OCI-M2 (cell line): ENCODE measurements at regions not wholly inside any gene's neighbourhood (a gene's known extent, or its start where the extent isn't known, plus 50 kb on each side); places are given as distances from the start of the nearest gene placed in this dataset.
"Not testable (repeated sequence)": the region's sequence is repeated elsewhere in the genome, so short reads cannot be mapped to it uniquely, and the experiment has no call there.

ENCODE experiments used
- DNase-seq: peaks from one replicate; lab custom pipeline; 2025; ENCODE audit not compliant: unreplicated experiment; lab: John Stamatoyannopoulos, UW

DNA sequence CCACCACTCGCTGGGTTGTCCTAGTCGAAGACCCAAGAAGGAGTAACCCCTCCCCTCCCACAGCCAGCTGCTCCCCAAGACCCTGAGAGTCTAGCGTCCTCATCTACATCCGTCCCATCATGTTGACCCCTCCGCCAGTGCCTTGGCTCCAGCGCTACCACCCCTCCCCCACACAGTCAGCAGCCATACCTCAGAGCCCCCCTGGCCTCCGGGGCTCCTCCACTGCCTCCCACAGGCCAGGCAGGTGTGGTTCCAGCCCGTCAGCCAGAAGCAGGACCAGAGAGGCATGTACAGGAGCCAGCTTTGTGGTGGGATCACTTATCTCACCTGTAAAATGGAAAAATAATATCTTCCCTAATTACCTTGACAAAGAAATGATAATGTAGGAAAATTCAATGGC, 51.5 kb upstream of the PHF21B start:
- no peak for DNase-seq

DNA sequence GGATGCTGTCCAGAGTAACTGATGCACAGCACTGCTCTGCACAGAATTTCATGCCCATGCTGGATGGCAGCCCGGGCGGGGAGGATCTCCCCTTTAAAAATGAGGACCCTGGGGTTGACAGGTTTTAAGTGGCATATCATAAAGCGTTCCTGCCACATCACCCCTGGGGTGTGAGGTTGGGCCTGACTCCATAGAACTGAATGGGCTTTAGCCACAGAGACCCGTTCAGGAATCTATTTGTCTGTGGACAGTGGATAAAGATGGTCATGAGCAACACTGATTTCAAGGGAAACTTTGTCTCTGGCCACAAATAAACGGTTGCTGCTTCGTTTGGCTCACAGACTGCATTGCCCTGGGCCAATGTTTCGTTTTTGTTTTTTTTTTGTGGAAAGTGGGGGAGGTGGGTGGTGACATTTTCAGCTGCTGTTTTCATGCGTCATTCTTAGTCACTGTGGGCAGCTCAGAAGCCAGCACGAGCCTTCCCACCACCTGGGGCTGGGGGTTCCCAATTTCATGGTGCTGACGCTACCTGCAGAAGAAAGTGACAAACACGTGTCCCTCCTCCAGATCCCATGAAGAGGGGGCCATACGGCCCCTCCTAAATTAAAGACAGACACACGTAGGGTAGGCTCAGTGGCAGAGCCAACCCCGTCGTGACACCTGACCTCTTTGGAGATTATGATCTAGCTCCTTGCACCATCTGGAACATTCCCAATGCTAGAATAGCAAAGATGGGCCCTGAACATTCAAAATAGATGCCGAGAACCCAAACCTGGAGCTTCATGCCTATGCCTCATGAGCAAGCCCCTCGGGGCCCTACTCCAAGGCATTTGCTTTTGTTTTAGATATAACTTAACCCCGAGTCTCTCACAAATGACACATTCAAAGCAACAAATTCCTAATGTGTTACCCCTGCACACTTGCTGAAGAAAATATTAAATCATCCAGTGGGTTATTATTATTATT, 54.8 kb upstream of the PHF21B start:
- DNase-seq = no peak

DNA sequence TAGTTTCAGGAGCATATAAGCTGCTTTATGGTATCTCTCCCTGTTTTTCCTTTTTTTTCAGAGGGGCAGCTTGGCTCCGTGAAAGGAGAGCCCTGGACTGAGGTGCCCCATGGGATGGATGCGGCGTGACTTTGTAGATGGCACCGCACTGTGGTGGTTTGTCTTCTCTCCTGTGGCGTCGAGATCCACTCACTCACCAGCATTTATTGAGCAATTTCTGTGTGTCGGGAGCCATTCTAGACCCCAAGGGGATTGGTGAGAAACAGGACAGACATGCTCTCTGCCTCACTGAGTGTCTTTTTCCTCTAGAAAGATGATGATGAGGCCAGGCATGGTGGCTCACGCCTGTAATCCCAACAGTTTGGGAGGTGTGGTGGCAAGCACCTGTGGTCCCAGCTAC, 55.9 kb upstream of the PHF21B start:
- DNase-seq = no peak

DNA sequence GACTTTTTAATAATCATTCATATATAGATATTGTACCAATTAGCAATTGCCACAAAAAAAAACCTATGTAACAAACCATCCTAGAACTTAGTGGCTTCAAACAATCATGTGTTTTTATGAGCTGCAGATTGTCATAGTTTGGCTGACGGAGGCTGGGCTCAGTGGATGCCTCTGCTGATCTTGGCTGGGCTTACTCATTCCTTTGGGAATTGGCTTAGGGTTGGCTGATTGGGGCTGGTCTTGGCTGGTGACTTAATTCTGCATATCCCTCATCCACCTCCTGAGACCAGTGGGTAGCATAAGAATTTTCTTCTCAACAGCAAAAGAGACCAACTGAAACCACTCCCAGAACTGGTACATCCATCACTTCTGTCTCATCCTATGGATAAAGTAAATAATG, 57.9 kb upstream of the PHF21B start:
- no peak for DNase-seq

DNA sequence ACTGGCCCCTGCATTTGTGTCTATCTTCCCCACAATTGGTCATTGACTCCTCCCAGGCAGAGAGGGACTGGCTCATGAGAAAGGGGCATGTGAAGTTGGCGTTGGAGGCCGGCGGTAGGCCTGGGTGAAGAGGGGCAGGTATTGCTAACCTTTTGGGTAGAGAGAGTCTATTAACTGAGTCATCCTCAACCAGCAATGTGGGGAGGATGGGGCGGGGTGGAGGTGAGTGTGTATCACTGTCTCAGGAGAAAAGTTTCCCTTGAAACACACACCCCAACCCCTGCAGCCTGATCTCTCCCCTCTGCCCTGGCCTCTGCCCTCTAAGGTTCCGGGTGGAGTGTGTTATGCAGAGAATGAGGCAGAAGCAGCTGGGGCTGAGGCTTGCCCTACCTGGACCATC, 60.1 kb upstream of the PHF21B start:
- no peak for DNase-seq

DNA sequence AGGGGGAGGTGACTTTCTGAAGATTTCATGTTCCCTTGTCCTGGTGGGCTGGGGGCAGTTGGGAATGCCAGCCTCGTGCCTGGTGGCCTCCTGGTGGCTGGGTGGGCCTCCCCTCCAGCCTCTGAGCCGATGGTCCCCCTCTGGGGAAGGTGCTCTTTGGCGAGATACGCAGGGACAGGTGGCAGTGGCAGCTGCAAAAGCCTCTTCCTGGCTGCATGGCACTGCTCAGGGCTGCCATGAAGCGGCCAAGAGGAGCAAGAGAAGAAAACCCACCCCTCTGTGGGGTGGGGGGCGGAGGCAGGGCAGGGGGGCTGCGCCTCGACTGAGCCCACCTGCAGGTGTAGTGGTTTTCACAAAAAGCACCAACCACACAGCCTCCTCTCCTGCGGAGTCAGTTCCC, 61.8 kb upstream of the PHF21B start:
- DNase-seq = no peak

DNA sequence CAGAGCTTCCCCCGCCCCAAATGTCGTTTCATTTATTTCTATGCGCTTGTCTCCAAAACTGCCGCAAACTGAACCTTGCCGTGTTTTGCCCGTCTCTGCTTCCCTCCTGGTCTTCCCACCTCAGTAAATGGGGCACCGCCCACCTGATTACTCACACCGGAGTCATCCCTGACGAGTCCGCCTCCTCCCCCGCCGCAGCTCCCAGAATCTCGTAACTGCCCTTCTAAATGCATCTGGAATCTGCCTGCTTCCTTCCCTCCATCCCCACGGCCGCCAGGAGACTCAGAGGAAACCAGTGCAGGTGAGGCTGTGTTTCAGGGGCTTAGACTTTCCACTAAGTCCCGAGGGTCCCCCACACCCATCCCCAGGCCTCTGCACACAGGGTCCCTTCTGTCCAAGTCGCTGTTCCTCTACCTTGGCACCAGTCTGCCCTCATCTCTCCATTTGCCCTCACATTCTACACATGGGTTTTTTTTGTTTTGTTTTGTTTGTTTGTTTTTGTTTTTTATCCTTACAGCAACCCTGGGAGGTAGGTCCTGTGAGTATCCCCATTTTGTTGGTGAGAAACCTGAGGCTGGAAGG, 62.6 kb upstream of the PHF21B start:
- DNase-seq = no peak

DNA sequence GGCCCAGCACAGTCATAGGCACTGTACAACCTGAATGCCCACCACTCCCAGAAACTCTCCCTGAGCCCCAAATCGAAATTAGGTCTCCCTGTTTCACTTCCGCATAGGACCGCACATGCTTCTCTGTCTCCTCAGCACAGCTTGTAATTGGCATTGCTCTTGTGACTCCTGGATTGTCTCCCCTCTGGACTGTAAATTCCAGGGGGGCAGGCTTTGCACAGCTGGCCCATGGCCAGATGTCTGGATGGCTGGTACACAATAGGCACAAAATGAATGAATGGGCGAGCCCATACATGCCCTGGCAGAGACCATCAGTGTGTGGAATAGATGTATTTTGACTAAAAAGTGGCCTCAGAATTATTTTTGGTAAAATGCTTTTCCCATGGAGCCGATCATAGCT, 63.3 kb upstream of the PHF21B start:
- DNase-seq = no peak

DNA sequence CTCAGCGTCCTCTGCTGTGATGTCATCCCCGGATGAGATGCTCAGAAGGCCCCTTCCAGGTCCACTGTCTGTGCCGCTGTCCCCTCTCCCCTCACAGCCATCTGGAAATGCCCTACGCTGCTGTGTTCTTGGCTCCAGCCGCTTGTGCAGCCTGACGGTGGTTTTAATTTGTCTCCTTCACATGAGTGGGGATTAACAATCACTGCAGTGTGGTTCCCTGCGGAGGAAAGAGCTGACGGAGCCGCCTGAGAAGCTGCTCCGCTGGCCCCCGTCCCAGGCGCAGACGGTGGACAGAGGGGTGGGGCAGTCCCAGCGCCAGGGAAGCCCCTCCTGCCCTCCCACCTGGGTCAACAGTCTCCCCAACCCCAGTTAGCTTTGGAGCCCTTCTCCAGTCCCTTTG, 67.5 kb upstream of the PHF21B start:
- DNase-seq = no peak

DNA sequence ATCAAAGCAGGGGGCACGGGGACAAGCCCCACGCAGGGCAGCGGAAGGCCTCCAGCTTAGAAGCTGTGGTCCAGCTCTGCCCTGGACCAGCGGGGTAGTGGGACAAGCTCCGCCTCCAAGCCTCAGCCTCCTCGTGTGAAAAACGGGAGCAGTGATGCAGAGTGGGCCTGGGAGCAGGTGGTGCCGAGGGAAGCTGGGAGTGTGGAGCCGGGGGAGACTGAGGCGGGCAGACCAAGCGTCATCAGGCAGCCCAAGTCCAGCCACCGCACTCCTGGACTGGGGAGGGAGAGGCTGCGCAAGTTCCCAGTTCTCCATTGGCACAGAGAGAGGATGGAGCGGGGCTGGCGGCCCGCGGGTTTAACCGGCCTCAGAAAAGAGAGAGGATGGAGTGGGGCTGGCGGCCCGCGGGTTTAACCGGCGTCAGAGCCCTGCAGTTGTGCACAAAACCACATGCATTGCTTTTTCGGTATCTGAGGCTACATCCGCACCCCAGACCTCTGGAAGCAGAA, 68.1 kb upstream of the PHF21B start:
- no peak for DNase-seq

DNA sequence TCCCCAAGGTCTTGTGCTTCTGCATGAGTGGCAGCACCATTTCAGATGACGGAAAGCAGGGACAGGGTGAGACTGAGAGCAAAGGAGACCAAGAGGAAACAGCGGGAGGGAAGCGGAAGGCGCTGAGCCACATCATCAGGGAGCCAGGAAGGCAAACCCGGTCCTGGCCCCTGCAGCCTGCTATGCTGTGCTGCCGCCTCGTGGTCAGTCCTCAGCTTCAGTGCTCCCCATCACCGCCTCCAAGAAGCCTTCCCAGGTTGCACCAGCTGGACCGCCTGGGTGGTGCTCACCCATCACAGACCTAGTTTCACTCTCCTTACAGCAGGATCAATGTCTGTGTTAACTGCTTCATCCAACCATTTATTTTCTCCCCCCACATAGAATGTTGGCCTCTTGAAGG, 73.0 kb upstream of the PHF21B start:
- DNase-seq = no peak

DNA sequence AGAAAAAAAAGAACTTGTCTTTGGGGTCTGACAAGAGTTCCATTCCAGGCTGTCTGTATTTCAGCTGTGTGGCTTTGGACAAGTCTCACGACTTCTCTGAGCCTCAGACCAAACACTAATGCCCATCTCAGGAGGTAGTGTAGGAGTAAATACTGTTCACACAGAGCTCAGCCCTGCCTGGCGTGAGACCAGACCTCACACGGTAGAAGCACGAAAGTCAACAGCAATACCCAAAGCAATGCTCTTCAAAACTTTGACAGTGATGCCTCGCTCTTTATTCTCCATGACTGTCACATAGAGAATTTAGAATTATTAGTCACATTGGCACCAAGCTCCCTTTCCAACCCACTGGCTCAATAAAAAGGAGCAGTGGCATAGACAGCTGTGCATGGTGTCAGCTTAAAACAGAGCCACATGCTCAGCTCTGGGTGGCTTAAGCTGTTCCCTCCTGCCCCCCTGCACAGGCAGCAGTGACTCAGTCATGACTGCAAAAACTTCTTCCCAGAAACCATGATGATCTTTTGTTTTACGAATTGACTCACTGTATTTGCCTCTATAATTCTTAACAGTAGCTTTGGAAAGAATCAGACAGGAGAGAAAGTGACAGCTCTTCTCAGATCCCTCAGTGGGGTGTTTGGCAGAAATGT, 74.0 kb upstream of the PHF21B start:
- no peak for DNase-seq

DNA sequence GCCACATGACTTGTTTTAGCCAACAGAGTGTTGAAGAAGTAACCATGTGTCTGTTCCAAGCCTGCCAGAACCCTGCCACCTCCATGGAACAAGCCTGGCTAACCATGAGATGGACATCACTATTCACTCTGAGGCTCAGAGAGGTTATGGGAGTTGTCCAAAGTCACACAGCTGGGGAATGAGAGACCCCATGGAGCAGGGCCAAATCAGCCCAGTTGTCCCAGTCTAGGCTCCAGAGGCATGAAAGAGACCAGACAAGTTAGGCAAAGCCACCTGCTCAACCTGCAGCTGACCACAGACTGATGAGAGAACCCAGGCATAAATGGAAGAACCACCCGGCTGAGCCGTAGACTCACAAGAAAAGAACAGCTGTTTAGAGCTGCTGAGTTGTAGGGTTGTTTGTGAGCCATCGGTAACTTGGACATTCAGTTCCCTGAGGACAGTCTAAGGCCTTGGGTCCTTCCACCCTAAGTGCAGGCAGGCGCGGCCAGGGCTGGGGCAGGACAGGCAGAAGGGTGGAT, 74.7 kb upstream of the PHF21B start:
- no peak for DNase-seq

DNA sequence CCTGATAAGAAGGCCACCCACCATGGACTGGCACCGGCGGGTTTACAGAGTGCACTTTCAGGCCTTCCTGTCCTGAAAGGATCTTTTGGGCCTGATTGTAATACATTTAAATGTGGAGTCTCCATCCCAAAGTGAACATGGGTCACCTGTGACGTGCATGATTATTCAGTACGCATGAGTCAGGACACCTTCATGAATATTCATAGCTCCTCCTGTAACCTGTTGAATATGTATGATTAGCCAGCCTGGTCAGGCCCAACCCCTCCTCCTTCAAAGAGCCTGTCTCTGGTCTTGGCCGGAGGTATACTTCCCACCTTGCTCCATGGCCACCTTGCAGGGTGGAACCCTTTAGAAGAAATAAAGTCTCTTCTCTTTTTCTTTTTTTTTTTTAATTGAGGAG, 75.9 kb upstream of the NUP50 start:
- DNase-seq = no peak

DNA sequence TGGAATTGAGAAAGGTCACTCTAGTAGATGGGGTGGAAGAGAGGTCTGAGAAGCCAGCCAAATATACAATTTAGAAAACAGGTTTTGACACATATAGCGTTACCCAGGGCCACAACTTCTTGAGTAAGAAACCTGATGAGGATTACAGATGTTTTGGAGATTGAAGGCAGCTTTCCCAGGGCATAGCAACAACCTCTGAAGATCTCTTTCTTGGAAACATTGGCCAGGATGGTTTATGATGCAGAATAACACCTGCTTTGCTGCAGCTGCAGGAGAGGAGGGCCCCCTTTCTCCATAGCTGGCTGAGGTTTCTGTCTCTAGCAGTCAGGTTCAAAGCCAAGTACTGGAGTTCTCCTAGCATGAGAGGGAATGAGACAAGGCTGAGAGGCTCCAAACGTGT, 75.1 kb upstream of the NUP50 start:
- no peak for DNase-seq

DNA sequence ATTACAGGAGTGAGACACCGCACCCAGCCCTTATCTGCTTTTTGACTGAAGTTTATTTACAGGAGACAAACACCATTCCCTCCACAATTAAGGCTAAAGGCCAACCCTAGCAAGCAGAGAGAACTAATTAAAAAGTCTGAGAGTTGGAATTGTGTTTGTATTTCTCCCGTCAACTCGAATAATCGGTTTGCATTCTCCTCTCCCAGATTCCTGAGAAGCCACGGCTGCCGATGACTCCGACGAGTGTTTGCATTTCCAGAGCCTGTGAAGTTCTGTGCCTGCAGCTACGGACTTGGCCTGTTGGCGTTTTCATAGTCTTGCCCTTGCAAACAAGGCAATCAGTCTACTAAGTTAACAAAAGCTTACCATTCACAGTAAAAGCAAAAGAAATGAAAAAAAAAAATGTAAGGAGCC, 73.2 kb upstream of the NUP50 start:
- no peak for DNase-seq

DNA sequence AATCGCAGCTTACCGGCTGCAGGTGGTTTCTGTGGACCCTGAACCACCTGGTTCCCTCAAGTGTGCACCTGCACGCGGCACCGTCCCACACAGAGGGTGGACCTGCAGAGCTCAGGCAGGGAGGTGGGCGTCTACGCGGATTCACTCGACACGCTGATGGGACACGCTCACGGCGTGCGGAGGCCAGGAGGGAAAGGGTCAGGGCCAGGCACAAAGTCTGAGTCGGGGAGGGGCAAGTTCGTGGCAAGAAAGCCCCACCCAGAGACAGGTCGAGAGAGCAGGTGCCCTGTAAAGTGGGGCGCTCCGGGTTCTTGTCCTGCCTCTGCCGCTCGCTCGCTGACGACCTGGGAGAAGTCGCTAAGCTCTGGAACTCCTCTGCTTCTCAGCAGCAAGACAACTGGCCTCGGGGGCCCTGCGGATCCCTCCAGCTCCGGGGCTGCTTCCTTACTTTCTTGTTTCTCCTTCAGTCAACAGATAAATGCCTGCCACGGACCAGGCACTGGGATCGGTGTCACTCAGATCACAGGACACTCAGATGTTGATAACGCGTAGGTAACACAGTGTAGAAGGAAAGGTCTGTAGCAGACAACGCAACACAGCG, 72.4 kb upstream of the NUP50 start:
- DNase-seq = no peak

DNA sequence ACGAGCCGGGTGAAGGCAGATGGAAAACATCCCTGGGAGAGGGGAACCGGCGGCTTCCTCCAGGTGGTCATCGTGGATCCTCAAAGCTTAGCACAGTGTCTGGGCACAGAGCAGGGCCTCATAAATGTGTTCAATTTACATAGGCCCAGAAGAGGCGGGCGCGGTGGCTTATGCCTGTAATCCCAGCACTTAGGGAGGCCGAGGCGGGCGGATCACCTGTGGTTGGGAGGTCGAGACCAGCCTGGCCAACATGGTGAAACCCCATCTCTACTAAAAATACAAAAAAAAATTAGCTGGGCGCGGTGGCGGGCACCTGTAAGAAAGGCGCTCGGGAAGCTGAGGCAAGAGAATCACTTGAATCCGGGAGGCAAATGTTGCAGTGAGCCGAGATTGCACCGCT, 71.8 kb upstream of the NUP50 start:
- not testable (repeated sequence) for DNase-seq

DNA sequence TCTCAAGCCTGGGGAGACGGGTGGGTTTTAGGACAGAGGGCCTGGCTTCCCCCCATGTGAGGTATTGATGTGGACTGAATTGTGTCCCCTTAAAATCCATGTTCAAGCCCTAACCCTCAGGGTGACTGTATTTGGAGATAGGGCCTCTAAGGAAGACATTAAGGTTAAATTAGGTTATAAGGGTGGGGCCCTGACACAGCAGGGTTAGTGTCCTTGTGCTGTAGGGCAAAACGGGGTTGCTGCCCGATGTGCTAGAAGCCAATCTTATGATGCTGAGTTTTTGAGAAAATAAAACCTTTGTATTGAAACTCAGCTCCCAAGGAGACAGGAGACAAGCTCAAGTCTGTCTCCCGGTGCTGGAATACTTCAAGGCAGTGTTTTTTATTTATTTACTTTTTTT, 71.1 kb upstream of the NUP50 start:
- no peak for DNase-seq

DNA sequence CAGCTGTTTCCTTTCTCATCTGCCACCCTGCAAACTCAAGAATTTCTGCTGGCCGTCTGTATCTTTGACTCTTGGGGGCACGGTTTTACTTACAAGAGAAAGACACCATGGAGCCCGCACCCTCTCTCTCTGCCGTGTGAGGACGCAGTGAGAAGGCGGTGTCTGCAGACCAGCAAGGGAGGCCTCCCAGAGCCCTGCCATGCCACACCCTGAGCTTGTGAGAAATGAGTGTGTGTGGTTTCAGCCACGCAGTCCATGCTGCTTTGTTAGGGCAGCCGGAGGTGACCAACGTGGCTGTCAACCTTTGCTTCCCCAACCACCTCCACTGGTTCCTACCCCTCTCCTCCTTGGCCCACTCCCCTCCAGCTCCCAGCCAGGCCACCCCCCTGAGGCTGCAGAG, 70.1 kb upstream of the NUP50 start:
- DNase-seq = no peak

DNA sequence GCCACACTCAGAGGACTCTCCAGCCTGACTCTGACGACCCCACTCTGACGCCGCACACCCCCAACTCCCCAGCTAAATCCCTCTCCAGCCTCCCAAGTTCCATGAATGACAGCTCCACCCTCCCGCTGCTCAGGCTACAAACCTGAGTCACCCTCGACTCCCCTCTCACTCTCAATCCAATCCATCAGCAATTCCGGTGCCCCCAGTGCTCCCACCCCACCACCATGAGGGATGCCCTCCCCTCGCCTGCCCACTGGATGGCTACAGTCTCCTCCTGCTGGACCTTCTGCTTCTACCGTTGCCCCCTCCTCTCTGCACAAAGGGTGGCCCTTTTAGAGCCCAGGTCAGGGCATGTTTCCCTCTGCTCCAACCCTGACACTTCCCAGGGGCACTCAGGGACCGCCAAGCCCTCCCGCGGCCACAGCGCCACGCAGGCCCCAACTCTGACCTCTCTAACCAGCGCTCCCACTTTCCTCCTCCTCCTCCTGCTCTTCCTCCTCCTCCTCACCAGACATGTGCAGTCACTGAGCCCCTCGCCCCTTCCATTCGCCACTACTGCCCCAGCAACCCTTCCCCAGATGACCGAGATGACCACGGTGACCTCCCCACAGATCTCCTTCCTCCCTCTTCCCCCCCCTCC, 69.5 kb upstream of the NUP50 start:
- DNase-seq = no peak
